Omental fat pad (tissue), 3 donors: ENCODE measurements at regions not wholly inside any gene's neighbourhood (a gene's known extent, or its start where the extent isn't known, plus 50 kb on each side); places are given as distances from the start of the nearest gene placed in this dataset.

Experiments used
- ATAC-seq: fragments of 150-250 bp; one replicate; pipeline ENCODE4 v1.9.1; 2016; ENCODE audit warnings: mild to moderate bottlenecking, moderate library complexity; ENCODE audit not compliant: low FRiP score
- DNase-seq: peaks from one replicate; pipeline ENCODE4 v3.0.0-alpha.2; 2019; ENCODE audit warnings: low spot score
- CTCF ChIP-seq, 3 donors: fragments of 450-650 bp; IDR thresholded peaks; one replicate each; pipeline ENCODE4 v1.5.1; 2016 to 2017; ENCODE audit warnings: antibody characterized with exemption in 3 of 3, mild to moderate bottlenecking in 3 of 3, moderate library complexity in 2 of 3

GRCh38 chr3:110789315-110789714 lies 282.3 kb upstream of the NECTIN3 start:
- ATAC-seq (no peak), DNase-seq (no peak)
- TF ChIP-seq CTCF (IDR thresholded peaks at IDR 0.05): no peak

GRCh38 chr3:110790631-110791030 lies 281.0 kb upstream of the NECTIN3 start:
- DNase-seq (no peak), ATAC-seq (no peak)
- no peak for TF ChIP-seq CTCF (IDR thresholded peaks at IDR 0.05)

- DNase-seq (no peak), ATAC-seq (no peak)
- TF ChIP-seq CTCF (IDR thresholded peaks at IDR 0.05): no peak
These were observed 279.5 kb upstream of the NECTIN3 start for GRCh38 chr3:110791995-110792686.

GRCh38 chr3:110793611-110794010 lies 278.0 kb upstream of the NECTIN3 start:
- no peak for ATAC-seq
- no peak for DNase-seq
- no peak for TF ChIP-seq CTCF (IDR thresholded peaks at IDR 0.05)

GRCh38 chr3:110795163-110795562 lies 276.5 kb upstream of the NECTIN3 start:
- DNase-seq: no peak
- no peak for TF ChIP-seq CTCF (IDR thresholded peaks at IDR 0.05)
- no peak for ATAC-seq

- DNase-seq: no peak
- no peak for TF ChIP-seq CTCF (IDR thresholded peaks at IDR 0.05)
These were observed 272.3 kb upstream of the NECTIN3 start for GRCh38 chr3:110799271-110799670.

GRCh38 chr3:110804856-110805255 lies 266.8 kb upstream of the NECTIN3 start:
- TF ChIP-seq CTCF (IDR thresholded peaks at IDR 0.05): no peak
- DNase-seq (no peak), ATAC-seq (no peak)

More at GRCh38 chr3:110799271-110799670, 272.3 kb upstream of the NECTIN3 start:
- ATAC-seq: no peak
